PC-9 (cell line): ENCODE measurements at regions not wholly inside any gene's neighbourhood (a gene's known extent, or its start where the extent isn't known, plus 50 kb on each side); places are given as distances from the start of the nearest gene placed in this dataset.

Experiments
- EZH2 ChIP-seq: fragments of 200-600 bp; sonication (generic); IDR thresholded peaks from 2 replicates; pipeline ENCODE4 v1.8.0; 2017; ENCODE audit warnings: antibody characterized with exemption, low read depth
- TF ChIP-seq, protein P1 (sequence below): fragments of 200-600 bp; sonication (generic); conservative IDR thresholded peaks from 2 replicates; pipeline ENCODE4 v1.6.1; 2017; ENCODE audit warnings: mixed run types, antibody characterized with exemption, mild to moderate bottlenecking, moderate library complexity

DNA sequence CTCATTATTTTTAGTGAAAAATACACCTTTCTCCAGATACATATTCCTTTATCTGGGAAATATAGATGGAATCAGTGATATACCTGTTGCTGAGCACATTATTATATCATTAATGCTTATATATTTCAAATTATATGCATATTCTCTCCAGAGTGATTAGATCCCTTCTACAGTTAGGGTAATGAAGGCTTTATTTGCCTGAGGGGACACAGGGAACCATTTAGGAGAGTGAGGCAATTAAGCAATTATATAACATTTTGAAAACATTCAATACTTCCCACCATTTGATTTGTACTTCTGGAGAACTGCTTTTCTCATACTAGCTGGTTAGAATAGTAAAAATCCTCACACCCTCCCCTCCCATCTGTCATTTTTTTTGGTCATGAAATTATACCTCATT is 212.8 kb upstream of the NOVA1 start:
- TF ChIP-seq, protein P1, sequence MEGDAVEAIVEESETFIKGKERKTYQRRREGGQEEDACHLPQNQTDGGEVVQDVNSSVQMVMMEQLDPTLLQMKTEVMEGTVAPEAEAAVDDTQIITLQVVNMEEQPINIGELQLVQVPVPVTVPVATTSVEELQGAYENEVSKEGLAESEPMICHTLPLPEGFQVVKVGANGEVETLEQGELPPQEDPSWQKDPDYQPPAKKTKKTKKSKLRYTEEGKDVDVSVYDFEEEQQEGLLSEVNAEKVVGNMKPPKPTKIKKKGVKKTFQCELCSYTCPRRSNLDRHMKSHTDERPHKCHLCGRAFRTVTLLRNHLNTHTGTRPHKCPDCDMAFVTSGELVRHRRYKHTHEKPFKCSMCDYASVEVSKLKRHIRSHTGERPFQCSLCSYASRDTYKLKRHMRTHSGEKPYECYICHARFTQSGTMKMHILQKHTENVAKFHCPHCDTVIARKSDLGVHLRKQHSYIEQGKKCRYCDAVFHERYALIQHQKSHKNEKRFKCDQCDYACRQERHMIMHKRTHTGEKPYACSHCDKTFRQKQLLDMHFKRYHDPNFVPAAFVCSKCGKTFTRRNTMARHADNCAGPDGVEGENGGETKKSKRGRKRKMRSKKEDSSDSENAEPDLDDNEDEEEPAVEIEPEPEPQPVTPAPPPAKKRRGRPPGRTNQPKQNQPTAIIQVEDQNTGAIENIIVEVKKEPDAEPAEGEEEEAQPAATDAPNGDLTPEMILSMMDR = no peak
- no peak for TF ChIP-seq EZH2
